Stromal cell of bone marrow (primary cell): ENCODE measurements at regions not wholly inside any gene's neighbourhood (a gene's known extent, or its start where the extent isn't known, plus 50 kb on each side); places are given as distances from the start of the nearest gene placed in this dataset.
"Not testable (repeated sequence)": the region's sequence is repeated elsewhere in the genome, so short reads cannot be mapped to it uniquely, and the experiment has no call there.

ENCODE experiments used
- DNase-seq: peaks from one replicate; pipeline ENCODE4 v3.0.0-alpha.2; 2012; ENCODE audit warnings: low read depth

- DNase-seq = not testable (repeated sequence)
Observed at GRCh38 chr15:24509714-24510113, 165.9 kb upstream of the NPAP1 start.

GRCh38 chr15:24511598-24511997, 164.0 kb upstream of the NPAP1 start:
- DNase-seq = not testable (repeated sequence)

GRCh38 chr15:24518772-24519171, 156.8 kb upstream of the NPAP1 start:
- DNase-seq = not testable (repeated sequence)

- DNase-seq = not testable (repeated sequence)
Observed at GRCh38 chr15:24531235-24531634, 144.3 kb upstream of the NPAP1 start.

GRCh38 chr15:24534032-24534431, 141.5 kb upstream of the NPAP1 start:
- DNase-seq = not testable (repeated sequence)

GRCh38 chr15:24557281-24557680, 118.3 kb upstream of the NPAP1 start:
- DNase-seq = not testable (repeated sequence)

GRCh38 chr15:24607636-24608035, 67.9 kb upstream of the NPAP1 start:
- DNase-seq = no peak

- no peak for DNase-seq
Observed at GRCh38 chr15:24617646-24618045, 57.9 kb upstream of the NPAP1 start.

- no peak for DNase-seq
Observed at GRCh38 chr15:24621630-24622215, 53.9 kb upstream of the NPAP1 start.
